H9 (cell line): ENCODE measurements at regions not wholly inside any gene's neighbourhood (a gene's known extent, or its start where the extent isn't known, plus 50 kb on each side); places are given as distances from the start of the nearest gene placed in this dataset.

ENCODE experiments used
- DNase-seq: peaks from one replicate; pipeline ENCODE4 v3.0.0-alpha.2; 2017
- H2AFZ ChIP-seq: one replicate; pipeline ENCODE4 v1.6.1; 2013; ENCODE audit warnings: mild to moderate bottlenecking, low read length, control low read depth, moderate library complexity
- H2AK5ac ChIP-seq: 2 replicates; pipeline ENCODE4 v1.6.1; 2013; ENCODE audit warnings: low read length, control low read depth, mixed read lengths; ENCODE audit not compliant: insufficient read length
- H2BK120ac ChIP-seq: one replicate; pipeline ENCODE4 v1.6.1; 2013; ENCODE audit warnings: low read depth, mild to moderate bottlenecking, low read length, control low read depth, inconsistent platforms; ENCODE audit not compliant: poor library complexity, severe bottlenecking
- H2BK12ac ChIP-seq: 2 replicates; pipeline ENCODE4 v1.6.1; 2013; ENCODE audit warnings: low read length, control low read depth, mixed read lengths, low read depth; ENCODE audit not compliant: insufficient read length
- H2BK15ac ChIP-seq: 2 replicates; pipeline ENCODE4 v1.6.1; 2013; ENCODE audit warnings: low read depth, low read length, control low read depth
- H2BK20ac ChIP-seq: one replicate; pipeline ENCODE4 v1.6.1; 2013; ENCODE audit warnings: low read depth, mild to moderate bottlenecking, low read length, control low read depth, inconsistent platforms; ENCODE audit not compliant: poor library complexity, severe bottlenecking
- H2BK5ac ChIP-seq: 2 replicates; pipeline ENCODE4 v1.6.1; 2013; ENCODE audit warnings: low read length, control low read depth, mixed read lengths; ENCODE audit not compliant: insufficient read length
- H3K14ac ChIP-seq: 2 replicates; pipeline ENCODE4 v1.6.1; 2013; ENCODE audit warnings: low read length, control low read depth; ENCODE audit not compliant: insufficient read depth
- H3K18ac ChIP-seq: 2 replicates; pipeline ENCODE4 v1.6.1; 2013; ENCODE audit warnings: low read depth, mild to moderate bottlenecking, mixed read lengths, low read length, control low read depth; ENCODE audit not compliant: insufficient read length
- H3K23ac ChIP-seq: 2 replicates; pipeline ENCODE4 v1.6.1; 2013; ENCODE audit warnings: low read length, control low read depth, mixed read lengths, low read depth; ENCODE audit not compliant: insufficient read length
- H3K23me2 ChIP-seq: 2 replicates; pipeline ENCODE4 v1.6.1; 2013; ENCODE audit warnings: low read depth, mild to moderate bottlenecking, mixed read lengths, low read length, control low read depth; ENCODE audit not compliant: insufficient read length, poor library complexity, severe bottlenecking
- H3K27ac ChIP-seq: 2 replicates; pipeline ENCODE4 v1.5.1; 2013; ENCODE audit warnings: low read length, control low read depth, mixed read lengths, low read depth; ENCODE audit not compliant: insufficient read length
- H3K27me3 ChIP-seq: 2 replicates; pipeline ENCODE4 v1.6.1; 2013; ENCODE audit warnings: low read length, control low read depth, inconsistent platforms; ENCODE audit not compliant: insufficient read depth
- H3K4ac ChIP-seq: 2 replicates; pipeline ENCODE4 v1.6.1; 2013; ENCODE audit warnings: low read depth, mild to moderate bottlenecking, control low read depth, inconsistent platforms, low read length, moderate library complexity
- H3K4me1 ChIP-seq: 2 replicates; pipeline ENCODE4 v1.6.1; 2013; ENCODE audit warnings: low read length, control low read depth, inconsistent platforms; ENCODE audit not compliant: insufficient read depth
- H3K4me2 ChIP-seq: 2 replicates; pipeline ENCODE4 v1.6.1; 2013; ENCODE audit warnings: low read length, control low read depth, mixed read lengths; ENCODE audit not compliant: insufficient read length, insufficient read depth
- H3K56ac ChIP-seq: 2 replicates; pipeline ENCODE4 v1.6.1; 2013; ENCODE audit warnings: low read depth, mild to moderate bottlenecking, mixed read lengths, low read length, control low read depth; ENCODE audit not compliant: insufficient read length
- H3K79me1 ChIP-seq: 2 replicates; pipeline ENCODE4 v1.6.1; 2013; ENCODE audit warnings: low read depth, mild to moderate bottlenecking, moderate library complexity, low read length, control low read depth, inconsistent platforms; ENCODE audit not compliant: insufficient read depth, poor library complexity, severe bottlenecking
- H3K79me2 ChIP-seq: 2 replicates; pipeline ENCODE4 v1.6.1; 2013; ENCODE audit warnings: low read length, control low read depth, inconsistent platforms; ENCODE audit not compliant: insufficient read depth
- H3K9ac ChIP-seq: 2 replicates; pipeline ENCODE4 v1.6.1; 2013; ENCODE audit warnings: low read length, control low read depth, mixed read lengths; ENCODE audit not compliant: insufficient read length; ENCODE audit errors: extremely low read depth
- H3K9me3 ChIP-seq: one replicate; pipeline ENCODE4 v1.6.1; 2013; ENCODE audit warnings: low read depth, low read length, inconsistent platforms; ENCODE audit not compliant: control insufficient read depth
- H3T11ph ChIP-seq: one replicate; pipeline ENCODE4 v1.6.1; 2013; ENCODE audit warnings: mild to moderate bottlenecking, low read length, control low read depth, inconsistent platforms
- H4K20me1 ChIP-seq: one replicate; pipeline ENCODE4 v1.6.1; 2013; ENCODE audit not compliant: control insufficient read depth, insufficient read length, insufficient read depth
- H4K5ac ChIP-seq: 2 replicates; pipeline ENCODE4 v1.6.1; 2013; ENCODE audit warnings: low read depth, mild to moderate bottlenecking, mixed read lengths, low read length, control low read depth; ENCODE audit not compliant: insufficient read length
- H4K8ac ChIP-seq: replicated peaks from 2 replicates; pipeline ENCODE4 v1.6.1; 2013; ENCODE audit warnings: low read length, control low read depth, mixed read lengths, low read depth; ENCODE audit not compliant: insufficient read length
- H4K91ac ChIP-seq: 2 replicates; pipeline ENCODE4 v1.6.1; 2013; ENCODE audit warnings: low read depth, mild to moderate bottlenecking, moderate library complexity, mixed read lengths, low read length, control low read depth; ENCODE audit not compliant: insufficient read length
- H3K27ac Mint-ChIP-seq, 3 experiments: 2 replicates in 2 of 3; 3 replicates in 1 of 3; pipeline ENCODE4 v1.8.0; 2020 to 2021; ENCODE audit warnings: mixed read lengths in 3 of 3, mild to moderate bottlenecking in 1 of 3, moderate library complexity in 1 of 3
- H3K27me3 Mint-ChIP-seq: 2 replicates; pipeline ENCODE4 v1.8.0; 2021; ENCODE audit warnings: low read depth, mild to moderate bottlenecking, moderate library complexity, mixed read lengths
- H3K36me3 Mint-ChIP-seq, 3 experiments: 2 replicates in 2 of 3; 3 replicates in 1 of 3; pipeline ENCODE4 v1.8.0; 2020 to 2021; ENCODE audit warnings: low read depth in 3 of 3, mixed read lengths in 3 of 3; ENCODE audit not compliant: insufficient read depth in 1 of 3
- H3K4me1 Mint-ChIP-seq, 2 experiments: 2 replicates each; pipeline ENCODE4 v1.8.0; 2020; ENCODE audit warnings: mixed read lengths in 2 of 2
- H3K4me3 Mint-ChIP-seq, 2 experiments: 2 replicates in 1 of 2; 3 replicates in 1 of 2; pipeline ENCODE4 v1.8.0; 2020 to 2021; ENCODE audit warnings: mild to moderate bottlenecking in 2 of 2, mixed read lengths in 2 of 2, moderate library complexity in 1 of 2
- H3K9me3 Mint-ChIP-seq, 2 experiments: 2 replicates in 1 of 2; 3 replicates in 1 of 2; pipeline ENCODE4 v1.8.0; 2020; ENCODE audit warnings: mild to moderate bottlenecking in 2 of 2, mixed read lengths in 2 of 2, moderate library complexity in 1 of 2
- WGBS: extraction: QIAGEN DNeasy Blood & Tissue Kit; methylation state at CpG from one replicate; pipeline ENCODE4 v1.1.7; 2013; ENCODE audit warnings: missing lambda C conversion rate, low lambda C conversion rate, mixed read lengths; ENCODE audit not compliant: insufficient read length; ENCODE audit errors: extremely low coverage; 5-methylcytosine and 5-hydroxymethylcytosine counted together
- TF ChIP-seq, protein P1 (sequence below): fragments of 200-600 bp; sonication (generic); conservative IDR thresholded peaks from 3 replicates; pipeline ENCODE4 v1.8.0; 2021; ENCODE audit warnings: antibody characterized with exemption, mild to moderate bottlenecking

DNA sequence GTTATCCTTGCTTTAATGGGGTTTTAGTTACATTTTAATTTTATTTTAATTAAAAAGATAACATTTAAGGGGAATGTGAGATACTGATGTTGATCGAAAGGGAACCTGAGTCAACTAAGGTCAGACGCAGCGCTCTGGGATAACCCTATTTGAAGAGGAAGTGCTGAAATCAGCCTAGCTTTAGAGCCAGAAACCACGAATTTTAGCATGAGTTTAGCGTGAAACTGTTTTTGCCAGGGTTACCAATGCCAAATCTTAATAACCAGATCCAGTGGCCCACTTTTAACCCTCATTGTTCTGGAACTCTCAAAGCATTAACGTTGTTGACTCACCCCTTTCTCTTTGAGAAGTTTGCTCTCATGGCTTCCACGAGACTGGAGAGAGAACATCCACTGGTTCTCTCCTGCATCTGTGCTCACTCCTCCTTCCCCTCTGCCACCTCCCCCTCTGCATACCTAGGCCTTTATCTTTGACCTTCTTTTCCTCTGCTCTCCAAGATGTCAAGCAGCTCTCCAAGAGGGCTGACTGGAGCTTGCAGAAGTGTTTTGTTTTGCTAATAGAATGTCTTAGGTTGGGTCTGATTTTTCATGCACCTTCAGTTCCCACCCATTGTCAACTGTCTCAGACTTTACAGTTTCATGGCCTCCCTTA lies 198.3 kb upstream of the CELF2 start:
- no peak overlapping the region for H2BK12ac ChIP-seq
- no peak overlapping the region for H3T11ph ChIP-seq
- H2AFZ ChIP-seq, result no peak overlapping the region
- H3K9ac ChIP-seq, result no peak overlapping the region
- H2BK15ac ChIP-seq, result no peak overlapping the region
- no peaks in the 10 kb centered on the region for H3K27me3 ChIP-seq
- no peak overlapping the region for H2BK20ac ChIP-seq
- H4K91ac ChIP-seq, result no peak overlapping the region
- H3K9me3 ChIP-seq, result no peaks in the 10 kb centered on the region
- H3K4me1 ChIP-seq, result no peaks in the 10 kb centered on the region
- no peaks in the 10 kb centered on the region for H3K79me2 ChIP-seq
- H3K4me2 ChIP-seq, result no peak overlapping the region
- no peak overlapping the region for H3K23ac ChIP-seq
- H3K18ac ChIP-seq, result no peak overlapping the region
- no peaks in the 10 kb centered on the region for H4K20me1 ChIP-seq
- Mint-ChIP-seq H3K36me3 (peaks cover 6 to 18% (median 14%) of the 10 kb centered on the region in 3 experiments; a peak in 6 of 7 replicates), H3K27me3 (no peaks in the 10 kb centered on the region; the same call in 1 of the 2 replicates), H3K4me1 (peaks cover 0 to 2% of the 10 kb centered on the region in 2 experiments; a peak in 1 of 4 replicates), H3K27ac (no peak overlapping the region), H3K4me3 (no peak overlapping the region), H3K9me3 (peaks cover 13 to 16% of the 10 kb centered on the region in 2 experiments)
- no peak overlapping the region for H3K4ac ChIP-seq
- H3K14ac ChIP-seq, result no peak overlapping the region
- no peak overlapping the region for H2AK5ac ChIP-seq
- H3K27ac ChIP-seq, result no peak overlapping the region
- no peak overlapping the region for H2BK5ac ChIP-seq
- no CpG with 5 or more reads among the region's 7 CpGs for WGBS
- H4K5ac ChIP-seq, result no peak overlapping the region
- no peak overlapping the region for H3K56ac ChIP-seq
- TF ChIP-seq, protein P1, sequence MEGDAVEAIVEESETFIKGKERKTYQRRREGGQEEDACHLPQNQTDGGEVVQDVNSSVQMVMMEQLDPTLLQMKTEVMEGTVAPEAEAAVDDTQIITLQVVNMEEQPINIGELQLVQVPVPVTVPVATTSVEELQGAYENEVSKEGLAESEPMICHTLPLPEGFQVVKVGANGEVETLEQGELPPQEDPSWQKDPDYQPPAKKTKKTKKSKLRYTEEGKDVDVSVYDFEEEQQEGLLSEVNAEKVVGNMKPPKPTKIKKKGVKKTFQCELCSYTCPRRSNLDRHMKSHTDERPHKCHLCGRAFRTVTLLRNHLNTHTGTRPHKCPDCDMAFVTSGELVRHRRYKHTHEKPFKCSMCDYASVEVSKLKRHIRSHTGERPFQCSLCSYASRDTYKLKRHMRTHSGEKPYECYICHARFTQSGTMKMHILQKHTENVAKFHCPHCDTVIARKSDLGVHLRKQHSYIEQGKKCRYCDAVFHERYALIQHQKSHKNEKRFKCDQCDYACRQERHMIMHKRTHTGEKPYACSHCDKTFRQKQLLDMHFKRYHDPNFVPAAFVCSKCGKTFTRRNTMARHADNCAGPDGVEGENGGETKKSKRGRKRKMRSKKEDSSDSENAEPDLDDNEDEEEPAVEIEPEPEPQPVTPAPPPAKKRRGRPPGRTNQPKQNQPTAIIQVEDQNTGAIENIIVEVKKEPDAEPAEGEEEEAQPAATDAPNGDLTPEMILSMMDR, result no peak
- no peak overlapping the region for H4K8ac ChIP-seq
- no peaks in the 10 kb centered on the region for H3K79me1 ChIP-seq
- H2BK120ac ChIP-seq, result no peak overlapping the region
- DNase-seq, result no peak
- H3K23me2 ChIP-seq, result no peaks in the 10 kb centered on the region
